Mesendoderm (in vitro differentiated cells): ENCODE measurements at regions not wholly inside any gene's neighbourhood (a gene's known extent, or its start where the extent isn't known, plus 50 kb on each side); places are given as distances from the start of the nearest gene placed in this dataset.

ENCODE experiments used
- DNase-seq: peaks from one replicate; pipeline ENCODE4 v3.0.0; 2013
- H2AK5ac ChIP-seq: 2 replicates; pipeline ENCODE4 v1.6.1; 2013; ENCODE audit warnings: low read length, inconsistent platforms
- H2BK120ac ChIP-seq: 2 replicates; pipeline ENCODE4 v1.6.1; 2013; ENCODE audit warnings: low read depth, mild to moderate bottlenecking, low read length, moderate library complexity, mixed read lengths
- H2BK15ac ChIP-seq: replicated peaks from 2 replicates; pipeline ENCODE4 v1.6.1; 2013; ENCODE audit warnings: low read depth, mild to moderate bottlenecking, moderate library complexity
- H2BK5ac ChIP-seq: 2 replicates; pipeline ENCODE4 v1.6.1; 2013; ENCODE audit warnings: low read length, inconsistent platforms
- H3K18ac ChIP-seq: 2 replicates; pipeline ENCODE4 v1.6.1; 2013; ENCODE audit warnings: mild to moderate bottlenecking, low read length, mixed read lengths
- H3K23ac ChIP-seq: one replicate; pipeline ENCODE4 v1.6.1; 2013; ENCODE audit warnings: low read length
- H3K27ac ChIP-seq: 2 replicates; pipeline ENCODE4 v1.5.1; 2013; ENCODE audit warnings: low read depth, mild to moderate bottlenecking, inconsistent platforms, low read length, moderate library complexity
- H3K27me3 ChIP-seq: 2 replicates; pipeline ENCODE4 v1.6.1; 2013; ENCODE audit warnings: low read length, control low read depth, mild to moderate bottlenecking, inconsistent platforms; ENCODE audit not compliant: insufficient read depth, poor library complexity
- H3K36me3 ChIP-seq: 2 replicates; pipeline ENCODE4 v1.6.1; 2013; ENCODE audit warnings: low read length, inconsistent platforms; ENCODE audit not compliant: control insufficient read depth, insufficient read depth
- H3K4ac ChIP-seq: one replicate; pipeline ENCODE4 v1.6.1; 2013; ENCODE audit warnings: low read depth, mild to moderate bottlenecking, low read length, moderate library complexity
- H3K4me1 ChIP-seq: 2 replicates; pipeline ENCODE4 v1.6.1; 2013; ENCODE audit warnings: low read depth, low read length, inconsistent platforms; ENCODE audit not compliant: control insufficient read depth
- H3K4me2 ChIP-seq: 2 replicates; pipeline ENCODE4 v1.6.1; 2013; ENCODE audit warnings: low read length
- H3K4me3 ChIP-seq: 2 replicates; pipeline ENCODE4 v1.5.1; 2013; ENCODE audit warnings: mild to moderate bottlenecking, low read length
- H3K56ac ChIP-seq: one replicate; pipeline ENCODE4 v1.6.1; 2013; ENCODE audit warnings: low read length
- H3K79me1 ChIP-seq: 2 replicates; pipeline ENCODE4 v1.6.1; 2013; ENCODE audit warnings: low read length, inconsistent platforms
- H3K79me2 ChIP-seq: 2 replicates; pipeline ENCODE4 v1.6.1; 2013; ENCODE audit warnings: mild to moderate bottlenecking, low read length; ENCODE audit not compliant: control insufficient read depth, insufficient read depth
- H3K9ac ChIP-seq: 2 replicates; pipeline ENCODE4 v1.6.1; 2013; ENCODE audit warnings: low read length, inconsistent platforms
- H4K5ac ChIP-seq: one replicate; pipeline ENCODE4 v1.6.1; 2013; ENCODE audit warnings: low read length
- H4K8ac ChIP-seq: one replicate; pipeline ENCODE4 v1.6.1; 2013; ENCODE audit warnings: low read depth, mild to moderate bottlenecking, control low read depth, low read length, moderate library complexity
- WGBS: extraction: QIAGEN DNeasy Blood & Tissue Kit; methylation state at CpG from one replicate; pipeline ENCODE4 v1.1.7; 2013; ENCODE audit warnings: low lambda C conversion rate, missing lambda C conversion rate; ENCODE audit not compliant: insufficient coverage; ENCODE audit errors: extremely low coverage; 5-methylcytosine and 5-hydroxymethylcytosine counted together

GRCh38 chr1:11388617-11389016 is 90.3 kb upstream of the DISP3 start:
- WGBS, result no CpG with 5 or more reads among the region's 9 CpGs
- Histone ChIP-seq H2BK120ac (no peak overlapping the region), H3K36me3 (no peaks in the 10 kb centered on the region), H3K4ac (no peak overlapping the region), H3K9ac (no peak overlapping the region), H3K4me1 (peaks cover 4% of the 10 kb centered on the region), H3K4me3 (no peak overlapping the region), H3K79me2 (no peaks in the 10 kb centered on the region), H3K79me1 (no peaks in the 10 kb centered on the region), H3K18ac (no peak overlapping the region), H3K27me3 (no peaks in the 10 kb centered on the region), H3K4me2 (no peak overlapping the region), H4K8ac (no peak overlapping the region), H4K5ac (no peak overlapping the region), H2BK5ac (no peak overlapping the region), H2BK15ac (no peak overlapping the region), H3K27ac (no peak overlapping the region), H2AK5ac (no peak overlapping the region), H3K56ac (no peak overlapping the region), H3K23ac (no peak overlapping the region)
- no peak for DNase-seq

GRCh38 chr1:11391327-11391726 is 87.6 kb upstream of the DISP3 start:
- H4K5ac ChIP-seq, result no peak overlapping the region
- H2BK5ac ChIP-seq, result no peak overlapping the region
- no peak overlapping the region for H3K27ac ChIP-seq
- H3K56ac ChIP-seq, result no peak overlapping the region
- peaks cover 4% of the 10 kb centered on the region for H3K4me1 ChIP-seq
- no peak overlapping the region for H4K8ac ChIP-seq
- DNase-seq, result no peak
- H3K18ac ChIP-seq, result no peak overlapping the region
- no peak overlapping the region for H3K4ac ChIP-seq
- no peak overlapping the region for H3K9ac ChIP-seq
- H3K23ac ChIP-seq, result no peak overlapping the region
- H2BK15ac ChIP-seq, result no peak overlapping the region
- H2BK120ac ChIP-seq, result no peak overlapping the region
- H3K36me3 ChIP-seq, result no peaks in the 10 kb centered on the region
- no peak overlapping the region for H3K4me2 ChIP-seq
- no peaks in the 10 kb centered on the region for H3K79me2 ChIP-seq
- H2AK5ac ChIP-seq, result no peak overlapping the region
- H3K27me3 ChIP-seq, result no peaks in the 10 kb centered on the region
- no peaks in the 10 kb centered on the region for H3K79me1 ChIP-seq
- no peak overlapping the region for H3K4me3 ChIP-seq
- no CpG with 5 or more reads among the region's 7 CpGs for WGBS

- Histone ChIP-seq H2BK15ac (no peak overlapping the region), H4K8ac (no peak overlapping the region), H3K79me1 (no peaks in the 10 kb centered on the region), H3K18ac (no peak overlapping the region), H3K4me3 (no peak overlapping the region), H2AK5ac (no peak overlapping the region), H3K27me3 (no peaks in the 10 kb centered on the region), H3K4me2 (no peak overlapping the region), H2BK120ac (no peak overlapping the region), H3K9ac (no peak overlapping the region), H3K4me1 (peaks cover 4% of the 10 kb centered on the region), H4K5ac (no peak overlapping the region), H3K56ac (no peak overlapping the region), H3K27ac (no peak overlapping the region), H3K36me3 (no peaks in the 10 kb centered on the region), H3K79me2 (no peaks in the 10 kb centered on the region), H2BK5ac (no peak overlapping the region), H3K4ac (no peak overlapping the region), H3K23ac (no peak overlapping the region)
- DNase-seq, result no peak
- no CpG with 5 or more reads among the region's 8 CpGs for WGBS
Observed at GRCh38 chr1:11391886-11392285, 87.1 kb upstream of the DISP3 start.

GRCh38 chr1:11394592-11395245 is 84.2 kb upstream of the DISP3 start:
- H3K79me1 ChIP-seq, result no peaks in the 10 kb centered on the region
- H3K23ac ChIP-seq, result no peak overlapping the region
- DNase-seq, result no peak
- no peak overlapping the region for H2AK5ac ChIP-seq
- H4K5ac ChIP-seq, result no peak overlapping the region
- no peaks in the 10 kb centered on the region for H3K36me3 ChIP-seq
- H3K27me3 ChIP-seq, result no peaks in the 10 kb centered on the region
- no peak overlapping the region for H3K56ac ChIP-seq
- no peak overlapping the region for H3K18ac ChIP-seq
- no peak overlapping the region for H2BK15ac ChIP-seq
- no peaks in the 10 kb centered on the region for H3K4me1 ChIP-seq
- no peak overlapping the region for H3K9ac ChIP-seq
- H2BK120ac ChIP-seq, result no peak overlapping the region
- no peak overlapping the region for H3K4me3 ChIP-seq
- no peak overlapping the region for H2BK5ac ChIP-seq
- H3K4ac ChIP-seq, result no peak overlapping the region
- no peak overlapping the region for H3K27ac ChIP-seq
- H3K4me2 ChIP-seq, result no peak overlapping the region
- no peaks in the 10 kb centered on the region for H3K79me2 ChIP-seq
- WGBS, result no CpG with 5 or more reads among the region's 10 CpGs
- no peak overlapping the region for H4K8ac ChIP-seq

GRCh38 chr1:11395616-11396015 is 83.3 kb upstream of the DISP3 start:
- no peak overlapping the region for H3K27ac ChIP-seq

More at GRCh38 chr1:11395616-11396015, 83.3 kb upstream of the DISP3 start:
- Histone ChIP-seq H2BK15ac (no peak overlapping the region), H2BK5ac (no peak overlapping the region), H3K4ac (no peak overlapping the region), H4K8ac (no peak overlapping the region), H3K18ac (no peak overlapping the region), H3K9ac (no peak overlapping the region), H3K79me1 (no peaks in the 10 kb centered on the region), H3K4me1 (no peaks in the 10 kb centered on the region), H3K36me3 (no peaks in the 10 kb centered on the region), H3K4me3 (no peak overlapping the region), H3K79me2 (no peaks in the 10 kb centered on the region), H3K27me3 (no peaks in the 10 kb centered on the region), H3K4me2 (no peak overlapping the region), H4K5ac (no peak overlapping the region), H3K56ac (no peak overlapping the region), H2BK120ac (no peak overlapping the region), H3K23ac (no peak overlapping the region), H2AK5ac (no peak overlapping the region)
- no peak for DNase-seq
- no CpG with 5 or more reads among the region's 9 CpGs for WGBS
